ENCODE measurements at regions not wholly inside any gene's neighbourhood (a gene's known extent, or its start where the extent isn't known, plus 50 kb on each side); places are given as distances from the start of the nearest gene placed in this dataset.
A peak's percentile ranks its signal among the peaks of the same experiment; 100 is the strongest.

DNA sequence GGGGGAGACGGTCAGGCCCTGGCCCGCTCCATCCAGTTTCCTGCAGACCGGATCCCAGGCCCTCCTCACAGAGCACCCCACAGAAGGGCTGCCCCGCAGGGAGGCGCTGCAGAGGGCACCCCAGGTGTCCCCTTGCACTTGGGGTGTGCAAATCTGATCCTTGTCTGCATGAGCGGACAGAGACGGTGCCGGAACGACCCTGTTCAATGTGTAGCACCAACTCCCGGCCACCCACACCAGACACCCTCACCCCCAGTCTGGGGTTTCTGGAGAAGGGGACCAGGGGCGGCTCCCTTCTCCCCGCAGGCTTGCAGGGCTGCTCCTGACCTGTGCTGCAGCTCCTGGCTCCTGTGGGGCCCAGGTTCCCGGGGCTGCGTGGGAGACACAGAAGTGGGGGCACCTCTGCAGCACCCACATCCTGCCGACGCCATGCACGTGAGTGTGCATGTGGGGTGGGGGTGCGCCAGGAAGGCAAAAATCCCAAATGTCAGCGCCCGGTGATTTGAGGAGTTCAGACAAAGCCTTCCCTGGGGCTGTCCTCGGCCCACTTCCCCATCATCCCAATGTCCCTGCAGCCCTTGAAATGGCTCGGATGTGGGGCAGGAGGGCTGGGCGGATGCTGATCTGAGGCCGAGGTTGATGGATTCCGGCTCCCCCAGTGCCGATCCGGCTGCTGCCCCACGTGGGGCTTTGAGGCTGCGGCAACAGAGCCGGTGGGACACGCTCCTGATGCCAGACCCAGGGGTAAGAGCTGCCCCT lies 85.3 kb upstream of the BHLHE23 start:
- H3K9ac ChIP-seq (ENCODE audit: insufficient read depth in 1 of 2, low read length in 2 of 2) = no peak overlapping the region
- H3K4me1 ChIP-seq (ENCODE audit: control insufficient read depth in 5 of 5, insufficient read depth in 5 of 5, low read length in 5 of 5) = no peaks in the 10 kb centered on the region
- H3K9me3 ChIP-seq (ENCODE audit: control insufficient read depth in 4 of 4, insufficient read depth in 3 of 4, low read length in 3 of 4) = no peaks in the 10 kb centered on the region
- 77 to 81% methylated on average over 31 of the region's 31 CpGs for WGBS, 2 donors
- H3K27ac ChIP-seq (ENCODE audit: low read depth in 1 of 2, low read length in 1 of 2) = no peak overlapping the region
- H3K4me3 ChIP-seq = no peak overlapping the region
- no peak for ATAC-seq (ENCODE audit: insufficient read depth, low FRiP score)
- TF ChIP-seq, protein P1, sequence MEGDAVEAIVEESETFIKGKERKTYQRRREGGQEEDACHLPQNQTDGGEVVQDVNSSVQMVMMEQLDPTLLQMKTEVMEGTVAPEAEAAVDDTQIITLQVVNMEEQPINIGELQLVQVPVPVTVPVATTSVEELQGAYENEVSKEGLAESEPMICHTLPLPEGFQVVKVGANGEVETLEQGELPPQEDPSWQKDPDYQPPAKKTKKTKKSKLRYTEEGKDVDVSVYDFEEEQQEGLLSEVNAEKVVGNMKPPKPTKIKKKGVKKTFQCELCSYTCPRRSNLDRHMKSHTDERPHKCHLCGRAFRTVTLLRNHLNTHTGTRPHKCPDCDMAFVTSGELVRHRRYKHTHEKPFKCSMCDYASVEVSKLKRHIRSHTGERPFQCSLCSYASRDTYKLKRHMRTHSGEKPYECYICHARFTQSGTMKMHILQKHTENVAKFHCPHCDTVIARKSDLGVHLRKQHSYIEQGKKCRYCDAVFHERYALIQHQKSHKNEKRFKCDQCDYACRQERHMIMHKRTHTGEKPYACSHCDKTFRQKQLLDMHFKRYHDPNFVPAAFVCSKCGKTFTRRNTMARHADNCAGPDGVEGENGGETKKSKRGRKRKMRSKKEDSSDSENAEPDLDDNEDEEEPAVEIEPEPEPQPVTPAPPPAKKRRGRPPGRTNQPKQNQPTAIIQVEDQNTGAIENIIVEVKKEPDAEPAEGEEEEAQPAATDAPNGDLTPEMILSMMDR (IDR thresholded peaks at IDR 0.05; ENCODE audit: control extremely low read depth, extremely low read depth) = no peak
- H3K27me3 ChIP-seq (ENCODE audit: control insufficient read depth in 3 of 3, insufficient read depth in 3 of 3, low read length in 2 of 3) = peaks cover 0 to 19% (median 5%) of the 10 kb centered on the region in 3 donors
- DNase-seq = peak in 1 of 3 donors; percentile 6
- H3K36me3 ChIP-seq (ENCODE audit: control insufficient read depth in 4 of 4, insufficient read depth in 4 of 4, low read length in 4 of 4) = no peaks in the 10 kb centered on the region

DNA sequence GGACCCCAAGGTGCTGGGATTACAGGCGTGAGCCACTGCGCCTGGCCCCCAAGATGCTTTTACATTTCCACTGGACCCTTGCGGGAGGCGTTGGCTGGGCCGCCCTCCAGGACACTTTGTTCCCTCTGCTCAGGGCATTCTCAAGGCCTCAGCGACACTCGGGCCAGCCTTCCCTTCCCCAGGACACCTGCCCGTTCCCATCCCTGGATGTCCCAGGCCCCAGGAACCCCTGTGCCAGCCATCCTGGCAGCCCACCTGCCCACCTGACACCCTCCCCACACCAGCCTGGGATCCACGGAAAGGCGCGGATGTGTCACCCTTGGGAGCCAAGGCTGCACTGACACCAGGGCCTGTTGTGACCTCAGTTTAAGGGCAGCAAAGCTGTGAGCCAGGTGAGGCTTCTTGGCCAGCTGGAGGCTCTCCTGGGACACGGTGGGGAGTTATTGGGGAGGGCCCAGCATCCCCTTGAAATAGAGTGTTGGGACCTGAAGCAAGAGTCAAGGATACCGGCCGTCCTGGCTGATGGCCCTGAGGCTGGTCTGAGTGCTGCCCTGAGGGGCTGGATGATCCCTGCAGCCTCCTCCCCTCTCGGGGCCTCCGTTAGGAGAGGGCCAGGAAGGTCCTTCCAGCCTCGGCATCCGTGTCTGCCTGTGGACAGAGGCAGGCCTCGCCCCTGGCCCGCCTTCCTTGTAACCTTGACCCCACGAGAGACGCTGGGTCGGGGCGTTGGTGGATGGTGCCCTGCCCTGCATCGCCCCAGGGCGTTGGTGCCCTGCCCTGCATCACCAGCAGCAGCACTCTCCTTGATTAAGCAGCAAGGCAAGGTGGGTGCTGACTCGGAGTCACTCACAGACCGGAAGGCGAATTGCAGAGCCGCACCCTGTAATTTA lies 84.2 kb upstream of the BHLHE23 start:
- peak in 1 of 3 donors; percentile 2 for DNase-seq
- no peak for ATAC-seq (ENCODE audit: insufficient read depth, low FRiP score)

DNA sequence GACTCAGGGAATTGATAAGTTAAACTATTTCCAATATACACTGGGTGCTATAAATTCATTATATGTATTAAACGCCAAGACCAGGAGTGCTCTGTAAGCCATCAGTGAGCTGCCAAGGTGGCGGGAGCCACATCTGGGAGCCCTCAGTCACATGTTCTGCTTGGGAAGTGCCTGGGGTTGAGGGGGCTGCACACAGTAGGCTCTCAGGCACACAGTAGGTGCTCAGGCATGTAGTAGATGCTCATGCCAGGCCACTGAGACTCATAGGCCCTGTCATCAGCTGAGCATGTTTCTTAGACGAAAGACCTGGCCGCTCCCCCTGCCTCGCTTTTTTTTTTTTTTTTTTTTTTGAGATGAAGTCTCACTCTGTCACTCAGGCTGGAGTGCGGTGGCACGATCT lies 83.3 kb upstream of the BHLHE23 start:
- Histone ChIP-seq H3K9me3 (ENCODE audit: control insufficient read depth in 4 of 4, insufficient read depth in 3 of 4, low read length in 3 of 4) (no peaks in the 10 kb centered on the region), H3K27me3 (ENCODE audit: control insufficient read depth in 3 of 3, insufficient read depth in 3 of 3, low read length in 2 of 3) (peaks cover 0 to 27% (median 5%) of the 10 kb centered on the region in 3 donors), H3K4me1 (ENCODE audit: control insufficient read depth in 5 of 5, insufficient read depth in 5 of 5, low read length in 5 of 5) (no peaks in the 10 kb centered on the region), H3K4me3 (no peak overlapping the region), H3K9ac (ENCODE audit: insufficient read depth in 1 of 2, low read length in 2 of 2) (no peak overlapping the region), H3K36me3 (ENCODE audit: control insufficient read depth in 4 of 4, insufficient read depth in 4 of 4, low read length in 4 of 4) (no peaks in the 10 kb centered on the region), H3K27ac (ENCODE audit: low read depth in 1 of 2, low read length in 1 of 2) (no peak overlapping the region)
- no peak for ATAC-seq (ENCODE audit: insufficient read depth, low FRiP score)
- WGBS, 2 donors = 80 to 86% methylated on average over 7 of the region's 7 CpGs
- peak in 1 of 3 donors; percentile 10 for DNase-seq
- TF ChIP-seq, protein P1 (IDR thresholded peaks at IDR 0.05; ENCODE audit: control extremely low read depth, extremely low read depth) = no peak

More for the DNA sequence above, 84.2 kb upstream of the BHLHE23 start:
- Histone ChIP-seq H3K4me1 (ENCODE audit: control insufficient read depth in 5 of 5, insufficient read depth in 5 of 5, low read length in 5 of 5) (no peaks in the 10 kb centered on the region), H3K27ac (ENCODE audit: low read depth in 1 of 2, low read length in 1 of 2) (no peak overlapping the region), H3K36me3 (ENCODE audit: control insufficient read depth in 4 of 4, insufficient read depth in 4 of 4, low read length in 4 of 4) (no peaks in the 10 kb centered on the region), H3K4me3 (no peak overlapping the region), H3K9ac (ENCODE audit: insufficient read depth in 1 of 2, low read length in 2 of 2) (no peak overlapping the region), H3K9me3 (ENCODE audit: control insufficient read depth in 4 of 4, insufficient read depth in 3 of 4, low read length in 3 of 4) (no peaks in the 10 kb centered on the region), H3K27me3 (ENCODE audit: control insufficient read depth in 3 of 3, insufficient read depth in 3 of 3, low read length in 2 of 3) (peaks cover 0 to 22% (median 5%) of the 10 kb centered on the region in 3 donors)
- 76 to 89% methylated on average over 29 to 30 of the region's 30 CpGs for WGBS, 2 donors
- TF ChIP-seq, protein P1 (IDR thresholded peaks at IDR 0.05; ENCODE audit: control extremely low read depth, extremely low read depth) = no peak
